ENCODE measurements at regions not wholly inside any gene's neighbourhood (a gene's known extent, or its start where the extent isn't known, plus 50 kb on each side); places are given as distances from the start of the nearest gene placed in this dataset.

DNA sequence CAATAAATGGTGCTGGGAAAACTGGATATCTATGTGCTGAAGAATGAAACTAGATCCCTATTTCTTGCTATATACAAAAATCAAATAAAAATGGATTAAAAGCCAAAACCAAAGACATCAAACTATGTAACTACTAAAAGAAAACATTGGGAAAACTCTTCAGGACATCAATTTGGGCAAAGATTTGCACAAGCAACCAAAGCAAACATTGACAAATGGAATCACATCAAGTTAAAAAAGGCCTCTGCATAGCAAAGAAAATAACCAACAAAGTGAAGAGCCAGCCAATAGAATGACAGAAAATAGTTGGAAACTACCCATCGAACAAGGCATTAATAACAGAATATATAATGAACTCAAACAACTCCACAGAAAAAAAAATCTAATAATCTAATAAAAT, 1495.3 kb downstream of the SI start:
- TF ChIP-seq, protein P1, sequence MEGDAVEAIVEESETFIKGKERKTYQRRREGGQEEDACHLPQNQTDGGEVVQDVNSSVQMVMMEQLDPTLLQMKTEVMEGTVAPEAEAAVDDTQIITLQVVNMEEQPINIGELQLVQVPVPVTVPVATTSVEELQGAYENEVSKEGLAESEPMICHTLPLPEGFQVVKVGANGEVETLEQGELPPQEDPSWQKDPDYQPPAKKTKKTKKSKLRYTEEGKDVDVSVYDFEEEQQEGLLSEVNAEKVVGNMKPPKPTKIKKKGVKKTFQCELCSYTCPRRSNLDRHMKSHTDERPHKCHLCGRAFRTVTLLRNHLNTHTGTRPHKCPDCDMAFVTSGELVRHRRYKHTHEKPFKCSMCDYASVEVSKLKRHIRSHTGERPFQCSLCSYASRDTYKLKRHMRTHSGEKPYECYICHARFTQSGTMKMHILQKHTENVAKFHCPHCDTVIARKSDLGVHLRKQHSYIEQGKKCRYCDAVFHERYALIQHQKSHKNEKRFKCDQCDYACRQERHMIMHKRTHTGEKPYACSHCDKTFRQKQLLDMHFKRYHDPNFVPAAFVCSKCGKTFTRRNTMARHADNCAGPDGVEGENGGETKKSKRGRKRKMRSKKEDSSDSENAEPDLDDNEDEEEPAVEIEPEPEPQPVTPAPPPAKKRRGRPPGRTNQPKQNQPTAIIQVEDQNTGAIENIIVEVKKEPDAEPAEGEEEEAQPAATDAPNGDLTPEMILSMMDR (IDR thresholded peaks at IDR 0.05): no peak
- no peak for TF ChIP-seq POLR2A (IDR thresholded peaks at IDR 0.05)
